GM10266 (cell line): ENCODE measurements at regions not wholly inside any gene's neighbourhood (a gene's known extent, or its start where the extent isn't known, plus 50 kb on each side); places are given as distances from the start of the nearest gene placed in this dataset.

Experiments
- DNase-seq: peaks from one replicate; pipeline ENCODE4 v3.0.0; 2012; ENCODE audit errors: extremely low spot score
- TF ChIP-seq, protein P1 (sequence below): IDR thresholded peaks from 2 replicates; pipeline ENCODE4 v1.5.1; 2012; ENCODE audit warnings: mild to moderate bottlenecking, low read depth; ENCODE audit not compliant: control insufficient read depth, insufficient read depth; ENCODE audit errors: missing control alignments

DNA sequence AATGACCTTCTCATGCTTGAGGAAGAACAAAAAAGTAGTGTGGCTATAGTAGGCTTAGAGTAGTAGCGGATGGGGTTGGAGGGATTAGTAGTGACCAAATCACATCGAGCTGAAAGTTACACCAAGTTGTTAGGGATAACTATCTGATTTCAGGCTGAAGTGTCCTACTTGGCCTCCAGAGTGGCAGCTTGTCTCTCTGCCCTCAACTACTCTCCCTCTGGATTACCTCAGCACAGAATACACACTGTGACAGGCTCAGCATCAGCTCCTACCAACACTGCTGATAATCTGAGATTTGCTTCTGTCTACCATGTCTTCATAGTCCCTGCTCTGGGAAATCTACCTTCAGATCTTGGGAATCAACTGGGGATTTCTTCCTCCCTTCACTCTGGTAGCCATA is 714.6 kb upstream of the GRAMD2B start:
- no peak for DNase-seq
- TF ChIP-seq, protein P1, sequence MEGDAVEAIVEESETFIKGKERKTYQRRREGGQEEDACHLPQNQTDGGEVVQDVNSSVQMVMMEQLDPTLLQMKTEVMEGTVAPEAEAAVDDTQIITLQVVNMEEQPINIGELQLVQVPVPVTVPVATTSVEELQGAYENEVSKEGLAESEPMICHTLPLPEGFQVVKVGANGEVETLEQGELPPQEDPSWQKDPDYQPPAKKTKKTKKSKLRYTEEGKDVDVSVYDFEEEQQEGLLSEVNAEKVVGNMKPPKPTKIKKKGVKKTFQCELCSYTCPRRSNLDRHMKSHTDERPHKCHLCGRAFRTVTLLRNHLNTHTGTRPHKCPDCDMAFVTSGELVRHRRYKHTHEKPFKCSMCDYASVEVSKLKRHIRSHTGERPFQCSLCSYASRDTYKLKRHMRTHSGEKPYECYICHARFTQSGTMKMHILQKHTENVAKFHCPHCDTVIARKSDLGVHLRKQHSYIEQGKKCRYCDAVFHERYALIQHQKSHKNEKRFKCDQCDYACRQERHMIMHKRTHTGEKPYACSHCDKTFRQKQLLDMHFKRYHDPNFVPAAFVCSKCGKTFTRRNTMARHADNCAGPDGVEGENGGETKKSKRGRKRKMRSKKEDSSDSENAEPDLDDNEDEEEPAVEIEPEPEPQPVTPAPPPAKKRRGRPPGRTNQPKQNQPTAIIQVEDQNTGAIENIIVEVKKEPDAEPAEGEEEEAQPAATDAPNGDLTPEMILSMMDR, result no peak

- no peak for DNase-seq
- TF ChIP-seq, protein P1, result no peak
Observed at GRCh38 chr5:125710745-125711144, 712.5 kb upstream of the GRAMD2B start.

DNA sequence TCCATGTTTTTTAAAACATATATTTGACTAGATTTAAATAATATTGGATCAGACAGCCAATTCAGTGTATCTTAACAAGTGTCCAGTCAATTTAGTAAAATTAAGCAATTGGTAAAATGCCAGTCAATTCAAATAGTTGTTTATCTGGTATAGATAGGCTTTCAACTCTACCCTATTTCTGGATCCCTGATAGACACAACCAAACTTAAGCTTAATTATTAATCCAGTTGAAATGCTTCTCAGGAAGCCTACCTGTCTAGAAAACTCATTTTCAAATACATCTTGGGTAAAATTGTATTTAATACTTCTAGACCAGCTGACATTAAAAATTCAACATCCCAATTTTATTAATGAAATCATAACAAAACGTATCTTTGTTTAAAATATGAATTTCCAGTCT is 710.8 kb upstream of the GRAMD2B start:
- TF ChIP-seq, protein P1, result no peak
- no peak for DNase-seq

GRCh38 chr5:125713109-125713805 is 710.0 kb upstream of the GRAMD2B start:
- TF ChIP-seq, protein P1, result no peak
- DNase-seq, result no peak

DNA sequence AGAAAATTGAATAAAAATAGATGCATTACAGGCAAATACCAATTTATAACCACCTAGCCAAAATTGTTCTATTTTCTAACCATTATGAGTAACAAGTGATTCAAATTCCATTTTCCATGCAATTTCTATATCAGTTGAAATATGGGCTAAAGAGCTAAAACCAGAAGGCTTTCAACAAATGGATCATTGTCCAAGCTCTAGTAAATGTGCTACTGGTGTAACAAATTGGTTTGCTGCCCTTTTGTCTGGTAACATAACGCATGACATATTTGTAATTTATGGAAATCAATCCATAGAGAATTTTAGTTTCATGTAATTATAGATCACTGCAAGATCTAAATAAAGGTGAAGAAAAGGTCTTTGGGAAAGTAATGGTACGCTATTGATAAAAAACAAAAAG is 708.0 kb upstream of the GRAMD2B start:
- DNase-seq, result no peak

DNA sequence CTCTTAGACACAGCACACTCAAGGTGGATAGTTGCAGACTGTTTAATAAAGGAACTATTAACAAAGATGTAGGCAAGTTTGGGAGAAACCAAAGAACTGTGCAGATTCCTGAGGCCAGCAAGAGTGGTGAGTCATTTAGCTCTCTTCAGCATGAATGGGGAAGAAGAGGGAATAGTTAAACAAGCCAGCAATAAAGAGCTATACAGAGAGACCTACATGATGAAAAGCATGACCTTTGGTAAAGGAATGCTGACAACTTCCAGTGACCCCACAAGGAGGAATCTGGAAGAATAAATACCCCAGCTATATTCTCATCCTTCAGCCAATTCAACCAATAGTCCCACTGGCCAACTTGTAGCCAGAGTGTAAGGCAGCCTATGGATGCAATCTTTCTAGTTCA is 706.0 kb upstream of the GRAMD2B start:
- TF ChIP-seq, protein P1, result no peak
- no peak for DNase-seq

More for the DNA sequence above, 708.0 kb upstream of the GRAMD2B start:
- TF ChIP-seq, protein P1, result no peak

GRCh38 chr5:125719681-125720347 is 703.4 kb upstream of the GRAMD2B start:
- TF ChIP-seq, protein P1, result no peak
- no peak for DNase-seq
